ENCODE measurements at regions not wholly inside any gene's neighbourhood (a gene's known extent, or its start where the extent isn't known, plus 50 kb on each side); places are given as distances from the start of the nearest gene placed in this dataset.

DNA sequence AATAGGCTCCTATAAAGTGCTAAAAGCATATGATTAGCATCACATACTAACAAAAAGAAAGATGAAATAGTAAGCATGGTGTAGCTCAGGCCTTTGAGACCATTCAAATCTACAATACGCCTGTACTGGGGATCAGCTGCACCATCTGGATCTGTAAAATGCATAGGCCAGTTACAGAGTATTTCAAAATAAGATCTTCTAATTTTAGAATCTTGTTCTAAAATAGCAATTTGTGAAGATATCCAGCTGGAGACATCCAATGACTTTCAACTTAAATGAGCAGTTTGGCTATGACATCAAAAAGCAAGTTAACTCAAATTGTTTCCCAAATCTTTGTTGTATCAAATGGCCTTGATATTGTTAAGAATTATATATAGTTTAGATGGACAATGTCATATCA lies 386.3 kb downstream of the MRPS30 start:
- TF ChIP-seq, protein P1, sequence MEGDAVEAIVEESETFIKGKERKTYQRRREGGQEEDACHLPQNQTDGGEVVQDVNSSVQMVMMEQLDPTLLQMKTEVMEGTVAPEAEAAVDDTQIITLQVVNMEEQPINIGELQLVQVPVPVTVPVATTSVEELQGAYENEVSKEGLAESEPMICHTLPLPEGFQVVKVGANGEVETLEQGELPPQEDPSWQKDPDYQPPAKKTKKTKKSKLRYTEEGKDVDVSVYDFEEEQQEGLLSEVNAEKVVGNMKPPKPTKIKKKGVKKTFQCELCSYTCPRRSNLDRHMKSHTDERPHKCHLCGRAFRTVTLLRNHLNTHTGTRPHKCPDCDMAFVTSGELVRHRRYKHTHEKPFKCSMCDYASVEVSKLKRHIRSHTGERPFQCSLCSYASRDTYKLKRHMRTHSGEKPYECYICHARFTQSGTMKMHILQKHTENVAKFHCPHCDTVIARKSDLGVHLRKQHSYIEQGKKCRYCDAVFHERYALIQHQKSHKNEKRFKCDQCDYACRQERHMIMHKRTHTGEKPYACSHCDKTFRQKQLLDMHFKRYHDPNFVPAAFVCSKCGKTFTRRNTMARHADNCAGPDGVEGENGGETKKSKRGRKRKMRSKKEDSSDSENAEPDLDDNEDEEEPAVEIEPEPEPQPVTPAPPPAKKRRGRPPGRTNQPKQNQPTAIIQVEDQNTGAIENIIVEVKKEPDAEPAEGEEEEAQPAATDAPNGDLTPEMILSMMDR (IDR thresholded peaks at IDR 0.05; ENCODE audit: poor library complexity), result no peak
- TF ChIP-seq EZH2 (IDR thresholded peaks at IDR 0.05; ENCODE audit: borderline replicate concordance) (no peak), EZH2phosphoT487 (IDR thresholded peaks at IDR 0.05; ENCODE audit: low read depth, severe bottlenecking, unreplicated experiment) (no peak)
